K562 (cell line): ENCODE measurements at regions not wholly inside any gene's neighbourhood (a gene's known extent, or its start where the extent isn't known, plus 50 kb on each side); places are given as distances from the start of the nearest gene placed in this dataset.

Source experiments
- POLR2G ChIP-seq: fragments of 200-400 bp; formaldehyde crosslinking; IDR thresholded peaks from 2 replicates; pipeline ENCODE4 v1.6.1; 2017; ENCODE audit warnings: low read depth, mild to moderate bottlenecking, antibody characterized with exemption, low read length, moderate library complexity
- PRDM10 ChIP-seq: fragments of 450-650 bp; IDR thresholded peaks from 2 replicates; pipeline ENCODE4 v1.6.1; 2018; ENCODE audit not compliant: partially characterized antibody
- RFX5 ChIP-seq: IDR thresholded peaks from 2 replicates; pipeline ENCODE4 v1.6.1; 2011; ENCODE audit warnings: low read depth, mild to moderate bottlenecking, improper control_type of control experiment, low read length

- no peak for TF ChIP-seq RFX5
- TF ChIP-seq POLR2G = no peak
- TF ChIP-seq PRDM10 = no peak
Measured at GRCh38 chr10:94225589-94225988, 137.2 kb downstream of the NOC3L start.
